ENCODE measurements at regions not wholly inside any gene's neighbourhood (a gene's known extent, or its start where the extent isn't known, plus 50 kb on each side); places are given as distances from the start of the nearest gene placed in this dataset.
"Not testable (repeated sequence)": the region's sequence is repeated elsewhere in the genome, so short reads cannot be mapped to it uniquely, and the experiment has no call there.

- no peak for DNase-seq (ENCODE audit: low spot score in 2 of 2)
- FAIRE-seq: no peak
Observed at GRCh38 chr17:68783861-68784260, 171.3 kb downstream of the ABCA8 start.

GRCh38 chr17:68782789-68783188 lies 172.4 kb downstream of the ABCA8 start:
- no peak for FAIRE-seq
- DNase-seq (ENCODE audit: low spot score in 2 of 2): no peak

- no peak for DNase-seq (ENCODE audit: low spot score in 2 of 2)
- FAIRE-seq: no peak
Observed at GRCh38 chr17:68780596-68780995, 174.6 kb downstream of the ABCA8 start.

GRCh38 chr17:68778726-68779125 lies 176.5 kb downstream of the ABCA8 start:
- DNase-seq (ENCODE audit: low spot score in 2 of 2) (no peak), FAIRE-seq (no peak)

GRCh38 chr17:68777856-68778694 lies 176.9 kb upstream of the FAM20A start:
- no peak for FAIRE-seq
- DNase-seq (ENCODE audit: low spot score in 2 of 2): no peak

GRCh38 chr17:68777243-68777855 lies 176.2 kb upstream of the FAM20A start:
- FAIRE-seq: peak; percentile 34
- peak; percentile 26 to 33 for DNase-seq (ENCODE audit: low spot score in 2 of 2)

- DNase-seq (ENCODE audit: low spot score in 2 of 2) (no peak), FAIRE-seq (no peak)
Observed at GRCh38 chr17:68776451-68776850, 175.3 kb upstream of the FAM20A start.

GRCh38 chr17:68775969-68776368 lies 174.8 kb upstream of the FAM20A start:
- FAIRE-seq: no peak
- DNase-seq (ENCODE audit: low spot score in 2 of 2): no peak

GRCh38 chr17:68775318-68775717 lies 174.2 kb upstream of the FAM20A start:
- DNase-seq (ENCODE audit: low spot score in 2 of 2) (no peak), FAIRE-seq (no peak)

- peak; percentile 86 for FAIRE-seq
- peak in 1 of 2 donors; percentile 36 for DNase-seq (ENCODE audit: low spot score in 2 of 2)
Observed at GRCh38 chr17:68771867-68772515, 170.8 kb upstream of the FAM20A start.

- no peak for DNase-seq (ENCODE audit: low spot score in 2 of 2)
- FAIRE-seq: no peak
Observed at GRCh38 chr17:68768804-68769203, 167.6 kb upstream of the FAM20A start.

- DNase-seq (ENCODE audit: low spot score in 2 of 2) (no peak), FAIRE-seq (no peak)
Observed at GRCh38 chr17:68766640-68767039, 165.5 kb upstream of the FAM20A start.

- DNase-seq (ENCODE audit: low spot score in 2 of 2) (no peak), FAIRE-seq (no peak)
Observed at GRCh38 chr17:68763562-68763961, 162.4 kb upstream of the FAM20A start.

- no peak for FAIRE-seq
- no peak for DNase-seq (ENCODE audit: low spot score in 2 of 2)
Observed at GRCh38 chr17:68762911-68763310, 161.7 kb upstream of the FAM20A start.

- FAIRE-seq: no peak
- no peak for DNase-seq (ENCODE audit: low spot score in 2 of 2)
Observed at GRCh38 chr17:68760141-68760475, 158.9 kb upstream of the FAM20A start.

GRCh38 chr17:68759343-68760140 lies 158.4 kb upstream of the FAM20A start:
- no peak for FAIRE-seq
- DNase-seq (ENCODE audit: low spot score in 2 of 2): peak; percentile 52 to 80

GRCh38 chr17:68759002-68759342 lies 157.8 kb upstream of the FAM20A start:
- FAIRE-seq (no peak), DNase-seq (ENCODE audit: low spot score in 2 of 2) (no peak)

GRCh38 chr17:68757866-68758757 lies 156.9 kb upstream of the FAM20A start:
- DNase-seq (ENCODE audit: low spot score in 2 of 2); FAIRE-seq: not testable (repeated sequence)

GRCh38 chr17:68753985-68754769 lies 153.0 kb upstream of the FAM20A start:
- FAIRE-seq (no peak), DNase-seq (ENCODE audit: low spot score in 2 of 2) (no peak)
